ENCODE measurements at regions not wholly inside any gene's neighbourhood (a gene's known extent, or its start where the extent isn't known, plus 50 kb on each side); places are given as distances from the start of the nearest gene placed in this dataset.

DNA sequence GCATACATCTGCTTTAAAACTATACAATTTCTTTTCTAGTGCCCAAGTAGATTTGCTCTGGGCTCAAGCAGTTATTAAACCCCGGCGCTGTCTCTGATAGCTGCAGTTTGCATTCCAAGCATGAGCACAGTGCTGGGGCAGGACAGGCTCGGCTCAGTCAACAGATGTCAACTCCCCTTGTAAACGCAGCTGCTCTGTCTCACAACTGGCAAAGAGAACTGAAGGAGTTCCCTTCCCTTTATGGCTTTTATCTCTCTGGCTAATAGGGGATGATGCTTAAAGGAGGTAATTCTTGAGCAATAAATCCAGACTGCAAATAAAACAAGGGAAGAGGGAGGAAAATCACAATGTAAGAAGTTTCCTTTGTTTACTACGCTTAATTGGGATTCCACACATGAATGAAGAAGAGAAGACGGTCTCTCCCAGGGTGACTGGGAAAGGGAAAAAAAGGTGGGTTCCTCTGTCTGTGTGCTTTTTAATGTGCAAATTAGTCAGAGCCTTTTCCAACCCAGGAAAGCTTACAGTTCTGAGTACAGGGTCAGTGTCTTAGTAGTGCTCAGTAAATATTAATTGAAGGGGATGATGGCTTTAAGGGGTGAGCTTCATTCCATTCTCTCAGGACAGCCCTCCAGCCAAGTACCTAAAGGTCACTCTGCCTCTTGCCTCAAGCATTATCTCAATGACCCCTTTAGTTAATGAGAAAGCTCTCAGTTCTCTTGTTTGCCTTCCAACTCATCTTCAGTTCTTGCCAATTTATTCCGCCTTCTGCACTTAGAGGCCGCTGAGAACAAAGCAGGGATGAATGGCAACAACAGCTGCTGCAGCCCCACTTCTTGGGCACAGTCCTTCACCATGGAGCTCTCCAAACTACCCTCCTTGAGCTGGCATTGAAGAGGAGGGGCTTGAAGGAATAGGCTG, 155.7 kb upstream of the JADE1 start:
- TF ChIP-seq, protein P1, sequence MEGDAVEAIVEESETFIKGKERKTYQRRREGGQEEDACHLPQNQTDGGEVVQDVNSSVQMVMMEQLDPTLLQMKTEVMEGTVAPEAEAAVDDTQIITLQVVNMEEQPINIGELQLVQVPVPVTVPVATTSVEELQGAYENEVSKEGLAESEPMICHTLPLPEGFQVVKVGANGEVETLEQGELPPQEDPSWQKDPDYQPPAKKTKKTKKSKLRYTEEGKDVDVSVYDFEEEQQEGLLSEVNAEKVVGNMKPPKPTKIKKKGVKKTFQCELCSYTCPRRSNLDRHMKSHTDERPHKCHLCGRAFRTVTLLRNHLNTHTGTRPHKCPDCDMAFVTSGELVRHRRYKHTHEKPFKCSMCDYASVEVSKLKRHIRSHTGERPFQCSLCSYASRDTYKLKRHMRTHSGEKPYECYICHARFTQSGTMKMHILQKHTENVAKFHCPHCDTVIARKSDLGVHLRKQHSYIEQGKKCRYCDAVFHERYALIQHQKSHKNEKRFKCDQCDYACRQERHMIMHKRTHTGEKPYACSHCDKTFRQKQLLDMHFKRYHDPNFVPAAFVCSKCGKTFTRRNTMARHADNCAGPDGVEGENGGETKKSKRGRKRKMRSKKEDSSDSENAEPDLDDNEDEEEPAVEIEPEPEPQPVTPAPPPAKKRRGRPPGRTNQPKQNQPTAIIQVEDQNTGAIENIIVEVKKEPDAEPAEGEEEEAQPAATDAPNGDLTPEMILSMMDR (IDR thresholded peaks at IDR 0.05): no peak
- peak in 1 of 2 donors; percentile 18 for TF ChIP-seq POLR2A (IDR thresholded peaks at IDR 0.05)

All from heart left ventricle (tissue), 13 donors.